ENCODE measurements at regions not wholly inside any gene's neighbourhood (a gene's known extent, or its start where the extent isn't known, plus 50 kb on each side); places are given as distances from the start of the nearest gene placed in this dataset.
"Not testable (repeated sequence)": the region's sequence is repeated elsewhere in the genome, so short reads cannot be mapped to it uniquely, and the experiment has no call there.

DNA sequence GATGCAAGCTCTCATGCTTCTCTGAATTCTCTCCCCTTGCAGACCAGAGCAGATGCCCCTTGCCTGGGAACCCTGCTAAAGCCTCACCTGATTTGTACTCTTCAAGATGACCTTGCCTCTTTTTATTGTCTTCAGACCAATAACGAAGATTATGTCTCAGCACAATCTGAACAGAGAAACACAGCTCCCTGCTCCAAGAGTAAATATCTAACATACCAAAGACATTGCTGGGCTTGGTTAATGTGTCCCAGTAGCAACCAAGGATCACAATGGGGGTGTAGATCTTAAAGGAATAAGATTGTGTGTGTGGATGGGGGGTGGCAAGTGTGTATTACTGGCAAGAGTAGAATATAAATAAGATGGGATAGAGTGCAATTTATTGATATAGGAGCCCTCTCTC, 67.6 kb upstream of the LHFPL2 start (continued):
- TF ChIP-seq, protein P1, sequence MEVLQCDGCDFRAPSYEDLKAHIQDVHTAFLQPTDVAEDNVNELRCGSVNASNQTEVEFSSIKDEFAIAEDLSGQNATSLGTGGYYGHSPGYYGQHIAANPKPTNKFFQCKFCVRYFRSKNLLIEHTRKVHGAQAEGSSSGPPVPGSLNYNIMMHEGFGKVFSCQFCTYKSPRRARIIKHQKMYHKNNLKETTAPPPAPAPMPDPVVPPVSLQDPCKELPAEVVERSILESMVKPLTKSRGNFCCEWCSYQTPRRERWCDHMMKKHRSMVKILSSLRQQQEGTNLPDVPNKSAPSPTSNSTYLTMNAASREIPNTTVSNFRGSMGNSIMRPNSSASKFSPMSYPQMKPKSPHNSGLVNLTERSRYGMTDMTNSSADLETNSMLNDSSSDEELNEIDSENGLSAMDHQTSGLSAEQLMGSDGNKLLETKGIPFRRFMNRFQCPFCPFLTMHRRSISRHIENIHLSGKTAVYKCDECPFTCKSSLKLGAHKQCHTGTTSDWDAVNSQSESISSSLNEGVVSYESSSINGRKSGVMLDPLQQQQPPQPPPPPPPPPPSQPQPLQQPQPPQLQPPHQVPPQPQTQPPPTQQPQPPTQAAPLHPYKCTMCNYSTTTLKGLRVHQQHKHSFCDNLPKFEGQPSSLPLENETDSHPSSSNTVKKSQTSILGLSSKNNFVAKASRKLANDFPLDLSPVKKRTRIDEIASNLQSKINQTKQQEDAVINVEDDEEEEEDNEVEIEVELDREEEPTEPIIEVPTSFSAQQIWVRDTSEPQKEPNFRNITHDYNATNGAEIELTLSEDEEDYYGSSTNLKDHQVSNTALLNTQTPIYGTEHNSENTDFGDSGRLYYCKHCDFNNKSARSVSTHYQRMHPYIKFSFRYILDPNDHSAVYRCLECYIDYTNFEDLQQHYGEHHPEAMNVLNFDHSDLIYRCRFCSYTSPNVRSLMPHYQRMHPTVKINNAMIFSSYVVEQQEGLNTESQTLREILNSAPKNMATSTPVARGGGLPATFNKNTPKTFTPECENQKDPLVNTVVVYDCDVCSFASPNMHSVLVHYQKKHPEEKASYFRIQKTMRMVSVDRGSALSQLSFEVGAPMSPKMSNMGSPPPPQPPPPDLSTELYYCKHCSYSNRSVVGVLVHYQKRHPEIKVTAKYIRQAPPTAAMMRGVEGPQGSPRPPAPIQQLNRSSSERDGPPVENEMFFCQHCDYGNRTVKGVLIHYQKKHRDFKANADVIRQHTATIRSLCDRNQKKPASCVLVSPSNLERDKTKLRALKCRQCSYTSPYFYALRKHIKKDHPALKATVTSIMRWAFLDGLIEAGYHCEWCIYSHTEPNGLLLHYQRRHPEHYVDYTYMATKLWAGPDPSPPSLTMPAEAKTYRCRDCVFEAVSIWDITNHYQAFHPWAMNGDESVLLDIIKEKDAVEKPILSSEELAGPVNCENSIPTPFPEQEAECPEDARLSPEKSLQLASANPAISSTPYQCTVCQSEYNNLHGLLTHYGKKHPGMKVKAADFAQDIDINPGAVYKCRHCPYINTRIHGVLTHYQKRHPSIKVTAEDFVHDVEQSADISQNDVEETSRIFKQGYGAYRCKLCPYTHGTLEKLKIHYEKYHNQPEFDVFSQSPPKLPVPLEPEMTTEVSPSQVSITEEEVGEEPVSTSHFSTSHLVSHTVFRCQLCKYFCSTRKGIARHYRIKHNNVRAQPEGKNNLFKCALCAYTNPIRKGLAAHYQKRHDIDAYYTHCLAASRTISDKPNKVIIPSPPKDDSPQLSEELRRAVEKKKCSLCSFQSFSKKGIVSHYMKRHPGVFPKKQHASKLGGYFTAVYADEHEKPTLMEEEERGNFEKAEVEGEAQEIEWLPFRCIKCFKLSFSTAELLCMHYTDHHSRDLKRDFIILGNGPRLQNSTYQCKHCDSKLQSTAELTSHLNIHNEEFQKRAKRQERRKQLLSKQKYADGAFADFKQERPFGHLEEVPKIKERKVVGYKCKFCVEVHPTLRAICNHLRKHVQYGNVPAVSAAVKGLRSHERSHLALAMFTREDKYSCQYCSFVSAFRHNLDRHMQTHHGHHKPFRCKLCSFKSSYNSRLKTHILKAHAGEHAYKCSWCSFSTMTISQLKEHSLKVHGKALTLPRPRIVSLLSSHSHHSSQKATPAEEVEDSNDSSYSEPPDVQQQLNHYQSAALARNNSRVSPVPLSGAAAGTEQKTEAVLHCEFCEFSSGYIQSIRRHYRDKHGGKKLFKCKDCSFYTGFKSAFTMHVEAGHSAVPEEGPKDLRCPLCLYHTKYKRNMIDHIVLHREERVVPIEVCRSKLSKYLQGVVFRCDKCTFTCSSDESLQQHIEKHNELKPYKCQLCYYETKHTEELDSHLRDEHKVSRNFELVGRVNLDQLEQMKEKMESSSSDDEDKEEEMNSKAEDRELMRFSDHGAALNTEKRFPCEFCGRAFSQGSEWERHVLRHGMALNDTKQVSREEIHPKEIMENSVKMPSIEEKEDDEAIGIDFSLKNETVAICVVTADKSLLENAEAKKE (CRISPR knock-in tag; IDR thresholded peaks at IDR 0.05), result no peak
- no peak for TF ChIP-seq ZNF114 (CRISPR knock-in tag; IDR thresholded peaks at IDR 0.05)
- TF ChIP-seq ZNF331 (CRISPR knock-in tag; IDR thresholded peaks at IDR 0.05; ENCODE audit: low read depth), result no peak
- no peak for TF ChIP-seq STAT1 (IDR thresholded peaks at IDR 0.05; ENCODE audit: unreplicated experiment)

DNA sequence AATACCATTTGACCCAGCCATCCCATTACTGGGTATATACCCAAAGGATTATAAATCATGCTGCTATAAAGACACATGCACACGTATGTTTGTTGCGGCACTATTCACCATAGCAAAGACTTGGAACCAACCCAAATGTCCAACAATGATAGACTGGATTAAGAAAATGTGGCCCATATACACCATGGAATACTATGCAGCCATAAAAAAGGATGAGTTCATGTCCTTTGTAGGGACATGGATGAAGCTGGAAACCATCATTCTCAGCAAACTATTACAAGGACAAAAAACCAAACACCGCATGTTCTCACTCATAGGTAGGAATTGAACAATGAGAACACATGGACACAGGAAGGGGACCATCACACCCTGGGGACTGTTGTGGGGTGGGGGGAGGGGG, 66.8 kb upstream of the LHFPL2 start:
- not testable (repeated sequence) for H3K4me1 Mint-ChIP-seq; DNase-seq (ENCODE audit: low spot score); H3K36me3 Mint-ChIP-seq (ENCODE audit: low read depth); ATAC-seq; H3K4me2 ChIP-seq; H3K4me3 Mint-ChIP-seq; H3K27me3 ChIP-seq (ENCODE audit: insufficient read depth); H3K27me3 Mint-ChIP-seq (ENCODE audit: insufficient read depth, low read depth, poor library complexity); H4K20me1 ChIP-seq (replicated peaks; ENCODE audit: insufficient read depth); H3K4me3 ChIP-seq; H3K9me2 ChIP-seq (ENCODE audit: insufficient read depth); H3K36me3 ChIP-seq (ENCODE audit: insufficient read depth); H3K79me2 ChIP-seq (replicated peaks; ENCODE audit: insufficient read depth); H3K4me1 ChIP-seq (ENCODE audit: insufficient read depth); H3K27ac Mint-ChIP-seq; H2AFZ ChIP-seq; H3K27ac ChIP-seq (ENCODE audit: low read depth); H3F3A ChIP-seq (replicated peaks; ENCODE audit: low read depth)
- H3K9me3 Mint-ChIP-seq, result peaks cover 12% of the 10 kb centered on the region

DNA sequence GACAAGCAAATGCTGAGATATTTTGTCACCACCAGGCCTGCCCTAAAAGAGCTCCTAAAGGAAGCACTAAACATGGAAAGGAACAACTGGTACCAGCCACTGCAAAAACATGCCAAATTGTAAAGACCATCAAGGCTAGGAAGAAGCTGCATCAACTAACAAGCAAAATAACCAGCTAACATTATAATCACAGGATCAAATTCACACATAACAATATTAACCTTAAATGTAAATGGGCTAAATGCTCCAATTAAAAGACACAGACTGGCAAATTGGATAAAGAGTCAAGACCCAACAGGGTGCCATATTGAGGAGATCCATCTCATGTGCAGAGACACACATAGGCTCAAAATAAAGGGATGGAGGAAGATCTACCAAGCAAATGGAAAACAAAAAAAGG, 63.1 kb upstream of the LHFPL2 start:
- ATAC-seq; H3K4me3 Mint-ChIP-seq; H3K4me1 ChIP-seq (ENCODE audit: insufficient read depth); H3K4me2 ChIP-seq; H3K27ac ChIP-seq (ENCODE audit: low read depth); H3K27ac Mint-ChIP-seq; H3K79me2 ChIP-seq (replicated peaks; ENCODE audit: insufficient read depth); DNase-seq (ENCODE audit: low spot score); H2AFZ ChIP-seq; H3K4me3 ChIP-seq; H4K20me1 ChIP-seq (replicated peaks; ENCODE audit: insufficient read depth); H3K9me2 ChIP-seq (ENCODE audit: insufficient read depth); H3K27me3 Mint-ChIP-seq (ENCODE audit: insufficient read depth, low read depth, poor library complexity); H3F3A ChIP-seq (replicated peaks; ENCODE audit: low read depth); H3K27me3 ChIP-seq (ENCODE audit: insufficient read depth); H3K36me3 ChIP-seq (ENCODE audit: insufficient read depth); H3K4me1 Mint-ChIP-seq: not testable (repeated sequence)
- H3K36me3 Mint-ChIP-seq (ENCODE audit: low read depth), result peaks cover 12% of the 10 kb centered on the region
- H3K9me3 Mint-ChIP-seq, result peaks cover 30% of the 10 kb centered on the region

DNA sequence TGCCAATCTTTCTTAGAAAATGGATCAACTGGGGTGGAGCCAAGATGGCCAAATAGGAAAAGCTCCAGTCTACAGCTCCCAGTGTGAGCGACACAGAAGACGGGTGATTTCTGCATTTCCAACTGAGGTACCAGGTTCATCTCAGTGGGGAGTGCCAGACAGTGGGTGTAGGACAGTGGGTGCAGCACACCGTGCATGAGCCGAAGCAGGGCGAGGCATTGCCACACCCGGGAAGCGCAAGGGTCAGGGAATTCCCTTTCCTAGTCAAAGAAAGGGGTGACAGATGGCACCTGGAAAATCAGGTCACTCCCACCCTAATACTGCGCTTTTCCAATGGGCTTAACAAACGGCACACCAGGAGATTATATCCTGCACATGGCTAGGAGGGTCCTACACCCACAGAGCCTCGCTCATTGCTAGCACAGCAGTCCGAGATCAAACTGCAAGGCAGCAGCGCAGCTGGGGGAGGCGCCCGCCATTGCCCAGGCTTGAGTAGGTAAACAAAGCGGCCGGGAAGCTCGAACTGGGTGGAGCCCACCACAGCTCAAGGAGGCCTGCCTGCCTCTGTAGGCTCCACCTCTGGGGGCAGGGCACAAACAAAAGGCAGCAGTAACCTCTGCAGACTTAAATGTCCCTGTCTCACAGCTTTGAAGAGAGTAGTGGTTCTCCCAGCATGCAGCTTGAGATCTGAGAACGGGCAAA, 61.3 kb upstream of the LHFPL2 start:
- not testable (repeated sequence) for H3K4me1 Mint-ChIP-seq; H3K27ac Mint-ChIP-seq; H3K36me3 ChIP-seq (ENCODE audit: insufficient read depth); H2AFZ ChIP-seq; H3K9me2 ChIP-seq (ENCODE audit: insufficient read depth); H3K4me3 Mint-ChIP-seq; DNase-seq (ENCODE audit: low spot score); H3K4me2 ChIP-seq; H3K27me3 Mint-ChIP-seq (ENCODE audit: insufficient read depth, low read depth, poor library complexity); ATAC-seq; H3F3A ChIP-seq (replicated peaks; ENCODE audit: low read depth); H3K79me2 ChIP-seq (replicated peaks; ENCODE audit: insufficient read depth); H3K4me1 ChIP-seq (ENCODE audit: insufficient read depth); H3K27me3 ChIP-seq (ENCODE audit: insufficient read depth); H3K4me3 ChIP-seq; H4K20me1 ChIP-seq (replicated peaks; ENCODE audit: insufficient read depth); H3K27ac ChIP-seq (ENCODE audit: low read depth)
- H3K36me3 Mint-ChIP-seq (ENCODE audit: low read depth), result peaks cover 12% of the 10 kb centered on the region
- peaks cover 30% of the 10 kb centered on the region for H3K9me3 Mint-ChIP-seq

Measured in GM23338 (cell line).